ENCODE measurements at regions not wholly inside any gene's neighbourhood (a gene's known extent, or its start where the extent isn't known, plus 50 kb on each side); places are given as distances from the start of the nearest gene placed in this dataset.

- DNase-seq = no peak
These were observed 234.4 kb upstream of the GPRIN3 start for GRCh38 chr4:89541998-89542397.

- no peak for DNase-seq
These were observed 232.5 kb upstream of the GPRIN3 start for GRCh38 chr4:89539797-89540711.

GRCh38 chr4:89539374-89539773, 231.8 kb upstream of the GPRIN3 start:
- DNase-seq = no peak

- no peak for DNase-seq
These were observed 231.3 kb upstream of the GPRIN3 start for GRCh38 chr4:89538886-89539285.

GRCh38 chr4:89538171-89538570, 230.6 kb upstream of the GPRIN3 start:
- DNase-seq = no peak

- DNase-seq = no peak
These were observed 229.7 kb upstream of the GPRIN3 start for GRCh38 chr4:89537281-89537680.

- DNase-seq = no peak
These were observed 227.7 kb upstream of the GPRIN3 start for GRCh38 chr4:89535251-89535650.

- DNase-seq = no peak
These were observed 226.8 kb upstream of the GPRIN3 start for GRCh38 chr4:89534356-89534755.

- no peak for DNase-seq
These were observed 224.5 kb upstream of the GPRIN3 start for GRCh38 chr4:89531932-89532640.

GRCh38 chr4:89528526-89529133, 221.0 kb upstream of the GPRIN3 start:
- peak; percentile 7 for DNase-seq

GRCh38 chr4:89521826-89522225, 214.2 kb upstream of the GPRIN3 start:
- DNase-seq = no peak

GRCh38 chr4:89519771-89520320, 212.2 kb upstream of the GPRIN3 start:
- DNase-seq = no peak

GRCh38 chr4:89518259-89518658, 210.7 kb upstream of the GPRIN3 start:
- DNase-seq = no peak

GRCh38 chr4:89514811-89515210, 207.2 kb upstream of the GPRIN3 start:
- DNase-seq = no peak

- no peak for DNase-seq
These were observed 204.2 kb upstream of the GPRIN3 start for GRCh38 chr4:89511776-89512175.

GRCh38 chr4:89509708-89510281, 202.2 kb upstream of the GPRIN3 start:
- peak; percentile 7 for DNase-seq

- DNase-seq = no peak
These were observed 199.4 kb upstream of the GPRIN3 start for GRCh38 chr4:89506866-89507491.

- no peak for DNase-seq
These were observed 195.0 kb upstream of the GPRIN3 start for GRCh38 chr4:89502581-89502980.

- DNase-seq = no peak
These were observed 190.1 kb upstream of the GPRIN3 start for GRCh38 chr4:89497517-89498308.

- no peak for DNase-seq
These were observed 189.3 kb upstream of the GPRIN3 start for GRCh38 chr4:89496851-89497250.

GRCh38 chr4:89493367-89493766, 185.8 kb upstream of the GPRIN3 start:
- DNase-seq = no peak

GRCh38 chr4:89492581-89493071, 185.0 kb upstream of the GPRIN3 start:
- no peak for DNase-seq

All from hematopoietic multipotent progenitor cell treated with erythropoietin and hydrocortisone succinate and interleukin-3 and kit ligand, for 6 days (in vitro differentiated cells).